WTC11 (cell line): ENCODE measurements at regions not wholly inside any gene's neighbourhood (a gene's known extent, or its start where the extent isn't known, plus 50 kb on each side); places are given as distances from the start of the nearest gene placed in this dataset.

Source experiments
- ATAC-seq: fragments of 200-7000 bp; cut with Tn5 transposase; 2 replicates; pipeline ENCODE4 v1.10.0; 2021; ENCODE audit warnings: mild to moderate bottlenecking, moderate library complexity
- CTCF ChIA-PET: fragments of 300-600 bp; sonication (Branson Sonifier 250); formaldehyde crosslinking; loops from one replicate; lab custom pipeline; 2021; ENCODE audit warnings: antibody characterized with exemption; lab: Charles Lee
- POLR2A ChIA-PET: fragments of 350-600 bp; sonication (Branson Sonifier 250); formaldehyde crosslinking; loops from one replicate; lab custom pipeline; 2021; ENCODE audit warnings: antibody characterized with exemption; lab: Charles Lee
- DNase-seq: peaks from one replicate; pipeline ENCODE4 v3.0.0; 2021; ENCODE audit warnings: low spot score
- H3K27ac Mint-ChIP-seq: 2 replicates; pipeline ENCODE4 v1.8.0; 2021; ENCODE audit warnings: mixed read lengths
- H3K27me3 Mint-ChIP-seq: 2 replicates; pipeline ENCODE4 v1.8.0; 2021; ENCODE audit warnings: low read depth, mild to moderate bottlenecking, moderate library complexity, mixed read lengths
- H3K36me3 Mint-ChIP-seq: 2 replicates; pipeline ENCODE4 v1.8.0; 2021; ENCODE audit warnings: mixed read lengths
- H3K4me1 Mint-ChIP-seq: 2 replicates; pipeline ENCODE4 v1.8.0; 2022; ENCODE audit warnings: mixed read lengths
- H3K4me3 Mint-ChIP-seq: 2 replicates; pipeline ENCODE4 v1.8.0; 2021; ENCODE audit warnings: mild to moderate bottlenecking, moderate library complexity, mixed read lengths
- H3K9me3 Mint-ChIP-seq: 2 replicates; pipeline ENCODE4 v1.8.0; 2021; ENCODE audit warnings: mixed read lengths
- CBFB ChIP-seq: sonication (generic); formaldehyde crosslinking; IDR thresholded peaks from 2 replicates; pipeline ENCODE4 v1.8.1; 2022; ENCODE audit warnings: mild to moderate bottlenecking, low read depth, missing genetic modification reagents
- CREB1 ChIP-seq: sonication (generic); formaldehyde crosslinking; IDR thresholded peaks from 2 replicates; pipeline ENCODE4 v1.8.0; 2023; ENCODE audit warnings: mild to moderate bottlenecking, missing genetic modification reagents
- ETV6 ChIP-seq: sonication (generic); formaldehyde crosslinking; IDR thresholded peaks from 2 replicates; pipeline ENCODE4 v1.8.1; 2022; ENCODE audit warnings: mild to moderate bottlenecking, missing genetic modification reagents
- GRHL2 ChIP-seq: fragments of 250-450 bp; sonication (Bioruptor Pico); IDR thresholded peaks from 2 replicates; pipeline ENCODE4 v1.8.0; 2022; ENCODE audit warnings: mild to moderate bottlenecking, moderate library complexity; ENCODE audit not compliant: insufficient replicate concordance, severe bottlenecking
- HMGA2 ChIP-seq: fragments of 250-450 bp; sonication (Bioruptor Pico); IDR thresholded peaks from 2 replicates; pipeline ENCODE4 v1.4.0; 2021; ENCODE audit warnings: mild to moderate bottlenecking, moderate library complexity
- KAT7 ChIP-seq: sonication (generic); formaldehyde crosslinking; IDR thresholded peaks from 2 replicates; pipeline ENCODE4 v1.8.1; 2023; ENCODE audit warnings: missing genetic modification reagents, mild to moderate bottlenecking, borderline replicate concordance
- SP1 ChIP-seq: sonication (generic); formaldehyde crosslinking; conservative IDR thresholded peaks from 2 replicates; pipeline ENCODE4 v1.8.1; 2022; ENCODE audit warnings: missing genetic modification reagents
- TEAD4 ChIP-seq: sonication (generic); formaldehyde crosslinking; IDR thresholded peaks from 2 replicates; pipeline ENCODE4 v1.8.0; 2022; ENCODE audit warnings: mild to moderate bottlenecking, missing genetic modification reagents
- ZNF416 ChIP-seq: fragments of 250-450 bp; sonication (Bioruptor Pico); IDR thresholded peaks from 2 replicates; pipeline ENCODE4 v1.9.0; 2021; ENCODE audit warnings: mild to moderate bottlenecking, inconsistent platforms
- TF ChIP-seq, protein P1 (sequence below): sonication (generic); formaldehyde crosslinking; IDR thresholded peaks from 2 replicates; pipeline ENCODE4 v1.8.1; 2023; ENCODE audit warnings: mild to moderate bottlenecking, missing genetic modification reagents, borderline replicate concordance
- TF ChIP-seq, protein P2 (sequence below): fragments of 200-600 bp; IDR thresholded peaks from 2 replicates; pipeline ENCODE4 v1.8.0; 2022; ENCODE audit warnings: antibody characterized with exemption
- TF ChIP-seq, protein P3 (sequence below): sonication (generic); formaldehyde crosslinking; IDR thresholded peaks from 2 replicates; pipeline ENCODE4 v1.8.1; 2022; ENCODE audit warnings: missing genetic modification reagents, borderline replicate concordance
- TF ChIP-seq, protein P4 (sequence below): sonication (generic); formaldehyde crosslinking; IDR thresholded peaks from 2 replicates; pipeline ENCODE4 v1.8.1; 2023; ENCODE audit warnings: mild to moderate bottlenecking, missing genetic modification reagents, moderate library complexity
- TF ChIP-seq, protein P5 (sequence below): fragments of 250-450 bp; sonication (Bioruptor Pico); IDR thresholded peaks from 2 replicates; pipeline ENCODE4 v1.9.0; 2021; ENCODE audit warnings: moderate library complexity, mild to moderate bottlenecking, inconsistent platforms, borderline replicate concordance
- TF ChIP-seq, protein P6 (sequence below): sonication (generic); formaldehyde crosslinking; IDR thresholded peaks from 2 replicates; pipeline ENCODE4 v1.8.0; 2022; ENCODE audit warnings: missing genetic modification reagents
- TF ChIP-seq, protein P7 (sequence below): sonication (generic); formaldehyde crosslinking; IDR thresholded peaks from 2 replicates; pipeline ENCODE4 v1.8.0; 2023; ENCODE audit warnings: missing genetic modification reagents, mild to moderate bottlenecking, borderline replicate concordance

DNA sequence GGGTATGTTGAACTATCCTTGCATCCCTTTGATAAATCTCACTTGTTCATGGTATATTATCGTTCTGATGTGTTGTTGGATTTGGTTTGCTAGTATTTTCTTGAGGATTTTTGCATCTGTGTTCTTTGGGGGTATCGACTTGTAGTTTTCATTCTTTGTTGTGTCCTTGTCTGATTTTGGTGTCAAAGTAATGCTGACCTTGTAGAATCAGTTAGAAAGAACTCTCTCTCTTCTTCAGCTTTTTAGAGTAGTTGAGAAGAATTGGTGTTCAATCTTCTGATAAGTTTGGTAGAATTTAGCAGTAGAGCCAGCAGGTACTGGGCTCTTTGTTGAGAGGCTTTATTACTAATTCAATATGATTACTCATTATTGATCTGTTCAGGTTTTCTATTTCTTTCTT is 707.2 kb upstream of the LRFN5 start:
- no peak overlapping the region for H3K27ac Mint-ChIP-seq
- H3K4me1 Mint-ChIP-seq, result no peaks in the 10 kb centered on the region
- no peak overlapping the region for H3K4me3 Mint-ChIP-seq
- CTCF ChIA-PET, result no interaction called here
- no peak for DNase-seq
- peaks cover 14% of the 10 kb centered on the region for H3K9me3 Mint-ChIP-seq
- H3K36me3 Mint-ChIP-seq, result no peaks in the 10 kb centered on the region
- H3K27me3 Mint-ChIP-seq, result no peaks in the 10 kb centered on the region
- POLR2A ChIA-PET, result no interaction called here
- no peak for ATAC-seq
- TF ChIP-seq SP1 (CRISPR knock-in tag), result no peak
- TF ChIP-seq, protein P1, sequence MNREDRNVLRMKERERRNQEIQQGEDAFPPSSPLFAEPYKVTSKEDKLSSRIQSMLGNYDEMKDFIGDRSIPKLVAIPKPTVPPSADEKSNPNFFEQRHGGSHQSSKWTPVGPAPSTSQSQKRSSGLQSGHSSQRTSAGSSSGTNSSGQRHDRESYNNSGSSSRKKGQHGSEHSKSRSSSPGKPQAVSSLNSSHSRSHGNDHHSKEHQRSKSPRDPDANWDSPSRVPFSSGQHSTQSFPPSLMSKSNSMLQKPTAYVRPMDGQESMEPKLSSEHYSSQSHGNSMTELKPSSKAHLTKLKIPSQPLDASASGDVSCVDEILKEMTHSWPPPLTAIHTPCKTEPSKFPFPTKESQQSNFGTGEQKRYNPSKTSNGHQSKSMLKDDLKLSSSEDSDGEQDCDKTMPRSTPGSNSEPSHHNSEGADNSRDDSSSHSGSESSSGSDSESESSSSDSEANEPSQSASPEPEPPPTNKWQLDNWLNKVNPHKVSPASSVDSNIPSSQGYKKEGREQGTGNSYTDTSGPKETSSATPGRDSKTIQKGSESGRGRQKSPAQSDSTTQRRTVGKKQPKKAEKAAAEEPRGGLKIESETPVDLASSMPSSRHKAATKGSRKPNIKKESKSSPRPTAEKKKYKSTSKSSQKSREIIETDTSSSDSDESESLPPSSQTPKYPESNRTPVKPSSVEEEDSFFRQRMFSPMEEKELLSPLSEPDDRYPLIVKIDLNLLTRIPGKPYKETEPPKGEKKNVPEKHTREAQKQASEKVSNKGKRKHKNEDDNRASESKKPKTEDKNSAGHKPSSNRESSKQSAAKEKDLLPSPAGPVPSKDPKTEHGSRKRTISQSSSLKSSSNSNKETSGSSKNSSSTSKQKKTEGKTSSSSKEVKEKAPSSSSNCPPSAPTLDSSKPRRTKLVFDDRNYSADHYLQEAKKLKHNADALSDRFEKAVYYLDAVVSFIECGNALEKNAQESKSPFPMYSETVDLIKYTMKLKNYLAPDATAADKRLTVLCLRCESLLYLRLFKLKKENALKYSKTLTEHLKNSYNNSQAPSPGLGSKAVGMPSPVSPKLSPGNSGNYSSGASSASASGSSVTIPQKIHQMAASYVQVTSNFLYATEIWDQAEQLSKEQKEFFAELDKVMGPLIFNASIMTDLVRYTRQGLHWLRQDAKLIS, result no peak
- TF ChIP-seq, protein P2, sequence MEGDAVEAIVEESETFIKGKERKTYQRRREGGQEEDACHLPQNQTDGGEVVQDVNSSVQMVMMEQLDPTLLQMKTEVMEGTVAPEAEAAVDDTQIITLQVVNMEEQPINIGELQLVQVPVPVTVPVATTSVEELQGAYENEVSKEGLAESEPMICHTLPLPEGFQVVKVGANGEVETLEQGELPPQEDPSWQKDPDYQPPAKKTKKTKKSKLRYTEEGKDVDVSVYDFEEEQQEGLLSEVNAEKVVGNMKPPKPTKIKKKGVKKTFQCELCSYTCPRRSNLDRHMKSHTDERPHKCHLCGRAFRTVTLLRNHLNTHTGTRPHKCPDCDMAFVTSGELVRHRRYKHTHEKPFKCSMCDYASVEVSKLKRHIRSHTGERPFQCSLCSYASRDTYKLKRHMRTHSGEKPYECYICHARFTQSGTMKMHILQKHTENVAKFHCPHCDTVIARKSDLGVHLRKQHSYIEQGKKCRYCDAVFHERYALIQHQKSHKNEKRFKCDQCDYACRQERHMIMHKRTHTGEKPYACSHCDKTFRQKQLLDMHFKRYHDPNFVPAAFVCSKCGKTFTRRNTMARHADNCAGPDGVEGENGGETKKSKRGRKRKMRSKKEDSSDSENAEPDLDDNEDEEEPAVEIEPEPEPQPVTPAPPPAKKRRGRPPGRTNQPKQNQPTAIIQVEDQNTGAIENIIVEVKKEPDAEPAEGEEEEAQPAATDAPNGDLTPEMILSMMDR, result no peak
- TF ChIP-seq TEAD4, result no peak
- no peak for TF ChIP-seq HMGA2 (CRISPR knock-in tag)
- TF ChIP-seq, protein P3, sequence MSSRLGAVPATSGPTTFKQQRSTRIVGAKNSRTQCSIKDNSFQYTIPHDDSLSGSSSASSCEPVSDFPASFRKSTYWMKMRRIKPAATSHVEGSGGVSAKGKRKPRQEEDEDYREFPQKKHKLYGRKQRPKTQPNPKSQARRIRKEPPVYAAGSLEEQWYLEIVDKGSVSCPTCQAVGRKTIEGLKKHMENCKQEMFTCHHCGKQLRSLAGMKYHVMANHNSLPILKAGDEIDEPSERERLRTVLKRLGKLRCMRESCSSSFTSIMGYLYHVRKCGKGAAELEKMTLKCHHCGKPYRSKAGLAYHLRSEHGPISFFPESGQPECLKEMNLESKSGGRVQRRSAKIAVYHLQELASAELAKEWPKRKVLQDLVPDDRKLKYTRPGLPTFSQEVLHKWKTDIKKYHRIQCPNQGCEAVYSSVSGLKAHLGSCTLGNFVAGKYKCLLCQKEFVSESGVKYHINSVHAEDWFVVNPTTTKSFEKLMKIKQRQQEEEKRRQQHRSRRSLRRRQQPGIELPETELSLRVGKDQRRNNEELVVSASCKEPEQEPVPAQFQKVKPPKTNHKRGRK, result no peak
- no peak for TF ChIP-seq GRHL2 (CRISPR knock-in tag)
- TF ChIP-seq, protein P4, sequence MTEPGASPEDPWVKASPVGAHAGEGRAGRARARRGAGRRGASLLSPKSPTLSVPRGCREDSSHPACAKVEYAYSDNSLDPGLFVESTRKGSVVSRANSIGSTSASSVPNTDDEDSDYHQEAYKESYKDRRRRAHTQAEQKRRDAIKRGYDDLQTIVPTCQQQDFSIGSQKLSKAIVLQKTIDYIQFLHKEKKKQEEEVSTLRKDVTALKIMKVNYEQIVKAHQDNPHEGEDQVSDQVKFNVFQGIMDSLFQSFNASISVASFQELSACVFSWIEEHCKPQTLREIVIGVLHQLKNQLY (CRISPR knock-in tag), result no peak
- TF ChIP-seq, protein P5, sequence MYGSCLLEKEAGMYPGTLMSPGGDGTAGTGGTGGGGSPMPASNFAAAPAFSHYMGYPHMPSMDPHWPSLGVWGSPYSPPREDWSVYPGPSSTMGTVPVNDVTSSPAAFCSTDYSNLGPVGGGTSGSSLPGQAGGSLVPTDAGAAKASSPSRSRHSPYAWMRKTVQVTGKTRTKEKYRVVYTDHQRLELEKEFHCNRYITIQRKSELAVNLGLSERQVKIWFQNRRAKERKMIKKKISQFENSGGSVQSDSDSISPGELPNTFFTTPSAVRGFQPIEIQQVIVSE (CRISPR knock-in tag), result no peak
- TF ChIP-seq CREB1 (CRISPR knock-in tag), result no peak
- TF ChIP-seq CBFB, result no peak

DNA sequence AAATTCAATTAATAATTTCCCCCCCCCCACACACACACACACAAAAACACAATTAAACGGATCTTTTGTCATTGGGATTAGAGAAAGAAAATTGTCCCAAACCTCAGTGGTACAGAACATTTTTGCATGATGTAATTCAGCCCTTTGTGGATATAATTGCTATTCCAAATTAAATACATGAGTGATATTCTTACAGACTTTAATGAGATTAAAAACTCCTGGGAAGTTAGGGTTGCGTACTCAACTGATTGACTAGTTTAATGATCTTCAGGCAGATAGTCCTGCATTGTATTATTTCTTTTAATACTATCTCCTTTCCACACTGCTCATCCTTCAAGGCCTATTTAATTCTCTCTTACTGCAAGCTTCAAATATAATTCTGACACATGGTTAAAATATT is 711.8 kb upstream of the LRFN5 start:
- H3K36me3 Mint-ChIP-seq, result no peaks in the 10 kb centered on the region
- ChIA-PET POLR2A (no interaction called here), CTCF (no interaction called here)

More for the DNA sequence above, 711.8 kb upstream of the LRFN5 start:
- H3K27me3 Mint-ChIP-seq, result no peaks in the 10 kb centered on the region; the same call in 1 of the 2 replicates
- H3K27ac Mint-ChIP-seq, result no peak overlapping the region
- TF ChIP-seq GRHL2 (CRISPR knock-in tag) (no peak), KAT7 (CRISPR knock-in tag) (no peak), ETV6 (CRISPR knock-in tag) (no peak), ZNF416 (no peak)
- TF ChIP-seq, protein P6, sequence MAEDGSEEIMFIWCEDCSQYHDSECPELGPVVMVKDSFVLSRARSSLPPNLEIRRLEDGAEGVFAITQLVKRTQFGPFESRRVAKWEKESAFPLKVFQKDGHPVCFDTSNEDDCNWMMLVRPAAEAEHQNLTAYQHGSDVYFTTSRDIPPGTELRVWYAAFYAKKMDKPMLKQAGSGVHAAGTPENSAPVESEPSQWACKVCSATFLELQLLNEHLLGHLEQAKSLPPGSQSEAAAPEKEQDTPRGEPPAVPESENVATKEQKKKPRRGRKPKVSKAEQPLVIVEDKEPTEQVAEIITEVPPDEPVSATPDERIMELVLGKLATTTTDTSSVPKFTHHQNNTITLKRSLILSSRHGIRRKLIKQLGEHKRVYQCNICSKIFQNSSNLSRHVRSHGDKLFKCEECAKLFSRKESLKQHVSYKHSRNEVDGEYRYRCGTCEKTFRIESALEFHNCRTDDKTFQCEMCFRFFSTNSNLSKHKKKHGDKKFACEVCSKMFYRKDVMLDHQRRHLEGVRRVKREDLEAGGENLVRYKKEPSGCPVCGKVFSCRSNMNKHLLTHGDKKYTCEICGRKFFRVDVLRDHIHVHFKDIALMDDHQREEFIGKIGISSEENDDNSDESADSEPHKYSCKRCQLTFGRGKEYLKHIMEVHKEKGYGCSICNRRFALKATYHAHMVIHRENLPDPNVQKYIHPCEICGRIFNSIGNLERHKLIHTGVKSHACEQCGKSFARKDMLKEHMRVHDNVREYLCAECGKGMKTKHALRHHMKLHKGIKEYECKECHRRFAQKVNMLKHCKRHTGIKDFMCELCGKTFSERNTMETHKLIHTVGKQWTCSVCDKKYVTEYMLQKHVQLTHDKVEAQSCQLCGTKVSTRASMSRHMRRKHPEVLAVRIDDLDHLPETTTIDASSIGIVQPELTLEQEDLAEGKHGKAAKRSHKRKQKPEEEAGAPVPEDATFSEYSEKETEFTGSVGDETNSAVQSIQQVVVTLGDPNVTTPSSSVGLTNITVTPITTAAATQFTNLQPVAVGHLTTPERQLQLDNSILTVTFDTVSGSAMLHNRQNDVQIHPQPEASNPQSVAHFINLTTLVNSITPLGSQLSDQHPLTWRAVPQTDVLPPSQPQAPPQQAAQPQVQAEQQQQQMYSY, result no peak
- TF ChIP-seq, protein P7, sequence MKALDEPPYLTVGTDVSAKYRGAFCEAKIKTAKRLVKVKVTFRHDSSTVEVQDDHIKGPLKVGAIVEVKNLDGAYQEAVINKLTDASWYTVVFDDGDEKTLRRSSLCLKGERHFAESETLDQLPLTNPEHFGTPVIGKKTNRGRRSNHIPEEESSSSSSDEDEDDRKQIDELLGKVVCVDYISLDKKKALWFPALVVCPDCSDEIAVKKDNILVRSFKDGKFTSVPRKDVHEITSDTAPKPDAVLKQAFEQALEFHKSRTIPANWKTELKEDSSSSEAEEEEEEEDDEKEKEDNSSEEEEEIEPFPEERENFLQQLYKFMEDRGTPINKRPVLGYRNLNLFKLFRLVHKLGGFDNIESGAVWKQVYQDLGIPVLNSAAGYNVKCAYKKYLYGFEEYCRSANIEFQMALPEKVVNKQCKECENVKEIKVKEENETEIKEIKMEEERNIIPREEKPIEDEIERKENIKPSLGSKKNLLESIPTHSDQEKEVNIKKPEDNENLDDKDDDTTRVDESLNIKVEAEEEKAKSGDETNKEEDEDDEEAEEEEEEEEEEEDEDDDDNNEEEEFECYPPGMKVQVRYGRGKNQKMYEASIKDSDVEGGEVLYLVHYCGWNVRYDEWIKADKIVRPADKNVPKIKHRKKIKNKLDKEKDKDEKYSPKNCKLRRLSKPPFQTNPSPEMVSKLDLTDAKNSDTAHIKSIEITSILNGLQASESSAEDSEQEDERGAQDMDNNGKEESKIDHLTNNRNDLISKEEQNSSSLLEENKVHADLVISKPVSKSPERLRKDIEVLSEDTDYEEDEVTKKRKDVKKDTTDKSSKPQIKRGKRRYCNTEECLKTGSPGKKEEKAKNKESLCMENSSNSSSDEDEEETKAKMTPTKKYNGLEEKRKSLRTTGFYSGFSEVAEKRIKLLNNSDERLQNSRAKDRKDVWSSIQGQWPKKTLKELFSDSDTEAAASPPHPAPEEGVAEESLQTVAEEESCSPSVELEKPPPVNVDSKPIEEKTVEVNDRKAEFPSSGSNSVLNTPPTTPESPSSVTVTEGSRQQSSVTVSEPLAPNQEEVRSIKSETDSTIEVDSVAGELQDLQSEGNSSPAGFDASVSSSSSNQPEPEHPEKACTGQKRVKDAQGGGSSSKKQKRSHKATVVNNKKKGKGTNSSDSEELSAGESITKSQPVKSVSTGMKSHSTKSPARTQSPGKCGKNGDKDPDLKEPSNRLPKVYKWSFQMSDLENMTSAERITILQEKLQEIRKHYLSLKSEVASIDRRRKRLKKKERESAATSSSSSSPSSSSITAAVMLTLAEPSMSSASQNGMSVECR (CRISPR knock-in tag), result no peak
- ATAC-seq (no peak), DNase-seq (no peak)
- H3K4me1 Mint-ChIP-seq, result no peaks in the 10 kb centered on the region
- peaks cover 19% of the 10 kb centered on the region for H3K9me3 Mint-ChIP-seq
- H3K4me3 Mint-ChIP-seq, result no peak overlapping the region
